ENCODE measurements at regions not wholly inside any gene's neighbourhood (a gene's known extent, or its start where the extent isn't known, plus 50 kb on each side); places are given as distances from the start of the nearest gene placed in this dataset.

GRCh38 chr7:31448649-31449048, 65.2 kb upstream of the ITPRID1 start:
- TF ChIP-seq CTCF (IDR thresholded peaks at IDR 0.05): no peak
- TF ChIP-seq POLR2A (IDR thresholded peaks at IDR 0.05): no peak
- TF ChIP-seq POLR2AphosphoS5 (IDR thresholded peaks at IDR 0.05): no peak
- TF ChIP-seq EP300 (IDR thresholded peaks at IDR 0.05): no peak
